ENCODE measurements at regions not wholly inside any gene's neighbourhood (a gene's known extent, or its start where the extent isn't known, plus 50 kb on each side); places are given as distances from the start of the nearest gene placed in this dataset.

- TF ChIP-seq ATF3 (IDR thresholded peaks at IDR 0.05; ENCODE audit: insufficient read depth, low read depth, low read length), result no peak
- TF ChIP-seq KDM5A (IDR thresholded peaks at IDR 0.05; ENCODE audit: low read length), result no peak
- no peak for TF ChIP-seq JUN (IDR thresholded peaks at IDR 0.05; ENCODE audit: low read depth, low read length)
- no peak for TF ChIP-seq BACH1 (IDR thresholded peaks at IDR 0.05; ENCODE audit: low read length)
- no peak for TF ChIP-seq TCF12 (IDR thresholded peaks at IDR 0.05; ENCODE audit: low read depth, low read length)
- TF ChIP-seq SUZ12 (IDR thresholded peaks at IDR 0.05; ENCODE audit: low read length), result no peak
- no peak for TF ChIP-seq SIX5 (IDR thresholded peaks at IDR 0.05; ENCODE audit: low read depth, low read length)
- TF ChIP-seq GABPA (IDR thresholded peaks at IDR 0.05; ENCODE audit: borderline replicate concordance, insufficient read depth, low read length), result no peak
Observed at GRCh38 chr9:113705306-113705927, 170.7 kb upstream of the ZNF618 start (continued).
